ENCODE measurements at regions not wholly inside any gene's neighbourhood (a gene's known extent, or its start where the extent isn't known, plus 50 kb on each side); places are given as distances from the start of the nearest gene placed in this dataset.

DNA sequence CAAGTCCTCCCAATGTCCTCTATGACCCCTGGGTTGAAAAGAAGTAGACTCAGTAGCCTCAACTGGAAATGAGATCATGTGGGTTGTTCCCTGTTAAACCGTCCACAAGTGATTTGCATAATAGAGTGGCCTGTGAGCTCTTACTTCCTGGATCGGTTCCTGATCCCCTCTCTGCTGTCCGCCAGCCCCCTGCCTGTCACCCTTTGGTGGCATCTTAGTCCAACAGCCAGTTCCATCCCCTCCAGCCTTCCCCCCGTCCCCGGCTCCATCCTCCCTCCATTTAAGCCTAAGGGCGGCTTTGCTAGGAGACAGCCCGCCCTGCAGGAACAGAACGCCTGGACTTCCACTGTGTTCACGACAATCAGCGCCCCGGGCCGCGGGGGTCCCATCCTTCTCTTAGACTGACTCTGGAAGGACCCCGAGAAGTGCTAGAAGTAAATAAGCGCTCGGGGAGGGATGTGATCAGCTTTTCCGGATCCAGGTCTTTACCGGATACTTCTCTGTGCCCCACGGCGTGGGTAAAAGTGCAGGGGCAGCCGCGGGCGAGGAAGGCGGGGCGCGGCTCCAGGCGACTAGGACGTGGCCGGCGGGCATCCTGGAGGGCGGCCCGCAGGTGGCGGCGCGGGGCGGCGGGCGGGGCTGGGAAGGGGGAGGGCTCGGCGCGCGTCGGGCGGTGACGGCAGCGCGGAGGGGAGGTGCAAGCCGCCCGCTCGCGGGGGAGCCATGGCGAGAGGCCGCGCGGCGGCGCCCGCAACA lies 51.2 kb upstream of the ULK4 start:
- DNase-seq (ENCODE audit: low spot score) = peak; percentile 71

DNA sequence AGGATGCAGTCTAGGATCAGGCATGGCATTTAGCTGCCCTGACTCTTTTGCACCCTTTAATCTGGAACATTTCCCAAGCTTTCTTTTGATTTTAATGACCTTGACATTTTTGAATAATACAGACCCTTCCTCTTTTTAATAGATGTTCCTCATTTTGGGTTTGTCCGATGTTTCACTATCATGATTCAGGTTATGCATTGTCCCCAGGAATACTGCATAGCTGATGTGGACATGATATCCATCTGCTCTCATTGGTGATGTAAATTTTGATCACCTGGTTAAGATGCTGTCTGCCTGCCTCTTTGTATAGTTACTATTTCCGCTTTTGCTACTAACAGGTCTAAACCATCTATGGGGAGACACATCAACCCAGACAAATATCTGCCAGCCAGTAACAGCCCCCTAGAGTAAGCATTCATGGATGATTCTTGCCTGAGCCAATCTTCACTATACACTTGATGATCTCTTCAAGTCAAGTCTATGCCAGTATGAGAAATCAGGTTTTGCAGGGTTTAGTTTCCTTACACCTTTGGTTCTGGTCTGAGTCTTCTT lies 50.6 kb upstream of the ULK4 start:
- peak; percentile 35 for DNase-seq (ENCODE audit: low spot score)

Measured in CD4-positive, alpha-beta T cell treated with Interleukin-15 for 4 hours (primary cell).